Fibroblast of the aortic adventitia (primary cell): ENCODE measurements at regions not wholly inside any gene's neighbourhood (a gene's known extent, or its start where the extent isn't known, plus 50 kb on each side); places are given as distances from the start of the nearest gene placed in this dataset.
"Not testable (repeated sequence)": the region's sequence is repeated elsewhere in the genome, so short reads cannot be mapped to it uniquely, and the experiment has no call there.

ENCODE experiments used
- DNase-seq: peaks from one replicate; pipeline ENCODE4 v3.0.0-alpha.2; 2010; ENCODE audit warnings: low read depth
- H3K4me3 ChIP-seq: 2 replicates; pipeline ENCODE4 v1.5.1; 2011; ENCODE audit warnings: low read depth, mild to moderate bottlenecking, control low read depth, low read length, moderate library complexity
- TF ChIP-seq, protein P1 (sequence below): IDR thresholded peaks from 2 replicates; pipeline ENCODE4 v1.5.1; 2011; ENCODE audit warnings: mild to moderate bottlenecking, low read length, control low read depth, inconsistent platforms; ENCODE audit not compliant: insufficient read depth

DNA sequence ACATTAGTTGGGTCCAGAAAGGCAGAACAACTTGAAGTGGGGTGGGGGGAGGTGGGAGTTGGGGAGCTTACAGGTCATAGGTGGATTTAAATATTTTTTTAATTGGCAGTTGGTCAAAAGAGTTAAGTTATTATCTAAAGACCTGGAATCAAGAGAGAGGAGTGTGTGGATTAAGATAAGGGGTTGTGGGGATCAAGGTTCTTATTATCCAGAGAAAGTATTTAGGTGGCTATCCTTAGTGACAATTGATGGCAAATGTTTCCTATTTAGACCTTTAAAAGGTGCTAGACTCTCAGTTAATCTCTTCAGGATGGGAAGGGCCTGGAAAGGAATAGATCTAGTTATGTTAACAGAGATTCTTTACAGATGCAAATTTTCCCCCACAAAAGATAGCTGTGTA lies 120.7 kb upstream of the OR9Q1 start:
- no peak overlapping the region for H3K4me3 ChIP-seq
- TF ChIP-seq, protein P1, sequence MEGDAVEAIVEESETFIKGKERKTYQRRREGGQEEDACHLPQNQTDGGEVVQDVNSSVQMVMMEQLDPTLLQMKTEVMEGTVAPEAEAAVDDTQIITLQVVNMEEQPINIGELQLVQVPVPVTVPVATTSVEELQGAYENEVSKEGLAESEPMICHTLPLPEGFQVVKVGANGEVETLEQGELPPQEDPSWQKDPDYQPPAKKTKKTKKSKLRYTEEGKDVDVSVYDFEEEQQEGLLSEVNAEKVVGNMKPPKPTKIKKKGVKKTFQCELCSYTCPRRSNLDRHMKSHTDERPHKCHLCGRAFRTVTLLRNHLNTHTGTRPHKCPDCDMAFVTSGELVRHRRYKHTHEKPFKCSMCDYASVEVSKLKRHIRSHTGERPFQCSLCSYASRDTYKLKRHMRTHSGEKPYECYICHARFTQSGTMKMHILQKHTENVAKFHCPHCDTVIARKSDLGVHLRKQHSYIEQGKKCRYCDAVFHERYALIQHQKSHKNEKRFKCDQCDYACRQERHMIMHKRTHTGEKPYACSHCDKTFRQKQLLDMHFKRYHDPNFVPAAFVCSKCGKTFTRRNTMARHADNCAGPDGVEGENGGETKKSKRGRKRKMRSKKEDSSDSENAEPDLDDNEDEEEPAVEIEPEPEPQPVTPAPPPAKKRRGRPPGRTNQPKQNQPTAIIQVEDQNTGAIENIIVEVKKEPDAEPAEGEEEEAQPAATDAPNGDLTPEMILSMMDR = no peak
- DNase-seq = no peak

DNA sequence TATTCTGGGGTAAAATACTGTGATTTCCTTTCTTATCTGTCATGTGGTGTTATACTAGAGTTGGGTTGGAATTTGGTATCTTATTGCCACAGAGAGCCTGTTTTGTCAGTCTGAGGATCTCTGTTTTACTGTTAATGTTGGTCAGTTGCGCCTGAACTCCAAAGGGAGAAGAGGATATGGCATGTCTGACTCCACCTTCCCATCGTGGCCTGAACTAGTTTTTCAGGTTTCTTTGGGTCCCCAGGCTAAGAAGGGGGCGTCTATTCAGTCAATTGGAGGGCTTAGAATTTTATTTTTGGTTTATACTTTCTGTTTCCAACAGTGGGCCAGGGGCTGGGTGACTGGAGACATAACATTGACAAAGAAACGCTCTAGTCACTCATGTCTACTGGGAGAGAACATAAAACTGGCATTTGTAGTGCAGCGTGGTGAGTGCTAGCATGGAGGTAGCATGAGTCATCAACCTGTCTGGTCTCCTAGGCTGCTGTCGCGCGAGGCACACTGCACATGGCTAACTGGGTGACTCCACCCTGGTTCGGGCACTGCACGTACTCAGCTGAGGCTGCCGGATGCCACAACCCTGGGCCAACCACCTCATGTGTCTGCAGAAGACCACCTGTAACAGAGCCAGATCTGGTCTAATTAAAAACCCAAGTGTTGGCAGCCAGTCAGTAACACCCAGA lies 120.1 kb upstream of the OR9Q1 start:
- DNase-seq = no peak
- TF ChIP-seq, protein P1 = no peak
- H3K4me3 ChIP-seq = no peak overlapping the region

DNA sequence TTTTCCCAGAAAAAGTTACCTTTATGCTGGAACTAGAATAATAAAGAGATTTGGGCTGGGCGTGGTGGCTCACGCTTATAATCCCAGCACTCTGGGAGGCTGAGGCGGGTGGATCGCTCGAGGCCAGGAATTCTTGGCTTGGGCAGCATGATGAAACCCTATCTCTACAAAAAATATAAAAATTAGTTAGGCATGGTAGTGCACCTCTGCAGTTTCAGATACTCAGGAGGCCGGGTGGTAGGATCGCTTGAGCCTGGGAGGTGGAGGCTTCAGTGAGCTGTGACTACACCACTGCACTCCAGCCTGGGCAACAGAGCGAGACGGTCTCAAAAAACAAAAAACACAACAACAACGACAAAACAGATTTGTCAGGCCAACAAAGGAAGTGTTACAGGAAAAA lies 119.3 kb upstream of the OR9Q1 start:
- DNase-seq = no peak
- H3K4me3 ChIP-seq = no peak overlapping the region
- TF ChIP-seq, protein P1 = no peak

DNA sequence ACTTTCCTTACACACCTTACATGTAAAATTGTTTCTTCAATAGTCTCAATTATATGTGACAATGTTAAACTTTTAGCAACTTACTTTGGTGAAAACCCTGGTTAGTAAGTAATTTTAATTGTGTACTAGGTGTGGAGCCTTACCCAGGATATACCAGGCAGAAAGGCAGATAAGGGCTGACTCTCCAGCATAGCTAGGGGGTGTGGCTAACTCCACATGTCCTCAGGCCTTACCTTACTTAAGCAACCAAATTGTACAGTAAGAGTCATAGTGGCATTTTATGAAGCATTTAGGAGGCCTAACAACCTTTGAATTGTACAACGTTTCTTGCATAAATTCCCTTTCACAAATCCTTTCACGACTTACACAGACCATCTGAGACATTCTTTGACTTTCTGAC lies 118.2 kb upstream of the OR9Q1 start:
- no peak for DNase-seq
- TF ChIP-seq, protein P1 = no peak
- H3K4me3 ChIP-seq = no peak overlapping the region

DNA sequence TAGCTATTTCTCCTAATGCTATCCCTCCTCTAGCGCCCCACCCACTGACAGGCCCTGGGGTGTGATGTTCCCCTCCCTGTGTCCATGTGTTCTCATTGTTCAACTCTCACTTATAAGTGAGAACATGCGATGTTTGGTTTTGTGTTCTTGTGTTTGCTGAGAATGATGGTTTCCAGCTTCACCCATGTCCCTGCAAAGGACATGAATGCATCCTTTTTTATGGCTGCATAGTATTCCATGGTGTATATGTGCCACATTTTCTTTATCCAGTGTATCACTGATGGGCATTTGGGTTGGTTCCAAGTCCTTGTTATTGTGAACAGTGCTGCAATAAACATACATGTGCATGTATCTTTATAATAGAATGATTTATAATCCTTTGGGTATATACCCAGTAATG lies 115.3 kb upstream of the OR9Q1 start:
- DNase-seq, H3K4me3 ChIP-seq: not testable (repeated sequence)

DNA sequence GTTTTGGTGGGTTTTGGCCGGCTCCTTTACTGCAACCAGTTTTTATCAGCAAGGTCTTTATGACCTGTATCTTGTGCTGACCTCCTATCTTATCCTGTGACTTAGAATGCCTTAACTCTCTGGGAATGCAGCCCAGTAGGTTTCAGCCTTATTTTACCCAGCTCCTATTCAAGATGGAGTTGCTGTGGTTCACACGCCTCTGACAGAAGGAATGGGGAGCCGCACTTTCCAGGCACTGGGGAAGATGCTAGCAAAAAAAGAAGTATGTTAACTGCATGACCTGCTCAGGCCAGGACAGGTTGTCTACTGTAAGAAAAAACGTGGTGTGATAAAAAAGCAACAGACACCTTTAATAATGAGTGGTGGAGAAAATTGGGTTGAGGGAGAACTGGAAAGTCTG lies 112.2 kb upstream of the OR9Q1 start:
- not testable (repeated sequence) for DNase-seq, H3K4me3 ChIP-seq

DNA sequence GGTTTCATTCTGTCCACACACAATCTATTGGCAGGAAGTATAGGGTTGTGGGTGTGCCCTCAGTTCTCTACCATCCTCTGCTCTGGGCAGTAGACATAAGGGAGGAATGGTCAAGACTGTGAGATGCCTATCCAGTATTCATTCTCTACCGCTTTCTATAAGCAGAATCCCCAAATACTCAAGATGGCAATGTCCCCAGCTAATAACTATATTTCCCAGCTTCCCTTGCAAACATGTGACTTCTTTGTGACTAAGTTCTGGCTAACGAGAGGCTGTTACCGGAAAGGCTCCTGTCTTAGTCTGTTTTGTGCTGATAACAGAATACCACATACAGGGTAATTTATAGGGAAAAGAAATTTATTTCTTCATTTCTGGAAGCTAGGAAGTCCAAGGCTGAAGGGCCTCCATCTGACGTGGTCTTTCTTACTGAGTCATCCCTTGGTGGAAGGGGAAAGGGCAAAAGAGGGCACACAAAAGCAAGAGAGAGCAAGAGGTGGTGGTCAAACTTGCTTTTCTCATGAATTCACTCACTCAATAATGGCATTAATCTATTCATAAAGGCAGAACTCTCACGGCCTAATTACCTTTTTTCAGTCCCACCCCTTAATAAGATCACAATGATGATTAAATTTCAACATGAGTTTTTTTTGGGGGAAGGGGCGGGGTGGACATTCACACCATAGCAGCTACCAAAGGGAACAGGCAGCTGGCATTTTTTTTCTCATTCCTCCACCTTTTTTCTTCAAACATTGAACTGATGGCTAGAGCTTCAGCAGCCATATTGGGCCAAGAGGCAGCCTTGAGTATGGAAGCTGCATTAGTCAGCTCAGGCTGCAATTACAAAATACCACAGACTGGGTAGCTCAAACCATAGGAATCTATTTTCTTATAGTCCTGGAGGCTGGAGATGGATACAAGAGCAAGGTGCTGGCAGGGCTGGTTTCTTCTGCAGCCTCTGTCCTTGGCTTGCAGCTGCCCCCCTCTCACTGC lies 109.7 kb upstream of the OR9Q1 start:
- H3K4me3 ChIP-seq = no peak overlapping the region
- DNase-seq = no peak
- TF ChIP-seq, protein P1 = no peak
